ENCODE measurements at regions not wholly inside any gene's neighbourhood (a gene's known extent, or its start where the extent isn't known, plus 50 kb on each side); places are given as distances from the start of the nearest gene placed in this dataset.
A peak's percentile ranks its signal among the peaks of the same experiment; 100 is the strongest.

- no peak overlapping the region for H3K9ac ChIP-seq
- peaks cover 66% of the 10 kb centered on the region for H3K4me1 ChIP-seq
- H3F3A ChIP-seq (ENCODE audit: low read depth) = peaks cover 32% of the 10 kb centered on the region
- H2AFZ ChIP-seq (replicated peaks) = no peak overlapping the region
- H3K36me3 ChIP-seq = no peaks in the 10 kb centered on the region
- DNase-seq (ENCODE audit: low spot score) = no peak
- H3K27ac ChIP-seq = no peak overlapping the region
- H3K4me3 ChIP-seq = no peak overlapping the region
- H3K27me3 Mint-ChIP-seq (ENCODE audit: insufficient read depth, low read depth) = no peaks in the 10 kb centered on the region
- TF ChIP-seq CTCF (IDR thresholded peaks at IDR 0.05) (no peak), EZH2phosphoT487 (IDR thresholded peaks at IDR 0.05) (no peak), EZH2 (IDR thresholded peaks at IDR 0.05) (no peak)
- H3K9me3 Mint-ChIP-seq = no peaks in the 10 kb centered on the region
- no peaks in the 10 kb centered on the region for H3K9me3 ChIP-seq (ENCODE audit: low read depth)
- H4K20me1 ChIP-seq (ENCODE audit: low read depth) = peaks cover 82% of the 10 kb centered on the region
- H3K27ac Mint-ChIP-seq = no peak overlapping the region
- no peaks in the 10 kb centered on the region for H3K27me3 ChIP-seq
- H3K36me3 Mint-ChIP-seq = peaks cover 3% of the 10 kb centered on the region
- H3K4me1 Mint-ChIP-seq = peaks cover 70% of the 10 kb centered on the region
- H3K4me3 Mint-ChIP-seq = no peak overlapping the region
- no peaks in the 10 kb centered on the region for H3K79me2 ChIP-seq (ENCODE audit: low read depth)
- H3K4me2 ChIP-seq = no peak overlapping the region
These were observed 240.0 kb downstream of the LOXHD1 start for GRCh38 chr18:46416706-46417638.

GRCh38 chr18:46418663-46419260 lies 238.3 kb downstream of the LOXHD1 start:
- peaks cover 6% of the 10 kb centered on the region for H3K36me3 Mint-ChIP-seq
- H3F3A ChIP-seq (ENCODE audit: low read depth) = peaks cover 32% of the 10 kb centered on the region
- no peaks in the 10 kb centered on the region for H3K9me3 ChIP-seq (ENCODE audit: low read depth)
- H2AFZ ChIP-seq (replicated peaks) = no peak overlapping the region
- H3K4me3 Mint-ChIP-seq = no peak overlapping the region
- H3K79me2 ChIP-seq (ENCODE audit: low read depth) = no peaks in the 10 kb centered on the region
- H3K9ac ChIP-seq = no peak overlapping the region
- H3K36me3 ChIP-seq = no peaks in the 10 kb centered on the region
- H4K20me1 ChIP-seq (ENCODE audit: low read depth) = peaks cover 77% of the 10 kb centered on the region
- no peaks in the 10 kb centered on the region for H3K27me3 Mint-ChIP-seq (ENCODE audit: insufficient read depth, low read depth)
- no peak overlapping the region for H3K4me2 ChIP-seq
- H3K9me3 Mint-ChIP-seq = no peaks in the 10 kb centered on the region
- no peaks in the 10 kb centered on the region for H3K27me3 ChIP-seq
- no peak overlapping the region for H3K27ac ChIP-seq
- peaks cover 56% of the 10 kb centered on the region for H3K4me1 Mint-ChIP-seq
- no peak overlapping the region for H3K27ac Mint-ChIP-seq
- no peak for DNase-seq (ENCODE audit: low spot score)
- peaks cover 50% of the 10 kb centered on the region for H3K4me1 ChIP-seq
- no peak overlapping the region for H3K4me3 ChIP-seq
- no peak for TF ChIP-seq EZH2 (IDR thresholded peaks at IDR 0.05)
- no peak for TF ChIP-seq CTCF (IDR thresholded peaks at IDR 0.05)
- TF ChIP-seq EZH2phosphoT487 (IDR thresholded peaks at IDR 0.05) = no peak

- Histone ChIP-seq H2AFZ (replicated peaks) (no peak overlapping the region), H3K79me2 (ENCODE audit: low read depth) (no peaks in the 10 kb centered on the region), H3F3A (ENCODE audit: low read depth) (peaks cover 32% of the 10 kb centered on the region), H4K20me1 (ENCODE audit: low read depth) (peaks cover 77% of the 10 kb centered on the region), H3K4me1 (peaks cover 50% of the 10 kb centered on the region), H3K4me3 (no peak overlapping the region), H3K27me3 (no peaks in the 10 kb centered on the region), H3K4me2 (no peak overlapping the region), H3K27ac (no peak overlapping the region), H3K36me3 (no peaks in the 10 kb centered on the region), H3K9me3 (ENCODE audit: low read depth) (no peaks in the 10 kb centered on the region), H3K9ac (no peak overlapping the region)
- TF ChIP-seq EZH2phosphoT487 (IDR thresholded peaks at IDR 0.05) (no peak), CTCF (IDR thresholded peaks at IDR 0.05) (no peak), EZH2 (IDR thresholded peaks at IDR 0.05) (no peak)
- H3K4me1 Mint-ChIP-seq = peaks cover 56% of the 10 kb centered on the region
- peak; percentile 31 for DNase-seq (ENCODE audit: low spot score)
- no peaks in the 10 kb centered on the region for H3K27me3 Mint-ChIP-seq (ENCODE audit: insufficient read depth, low read depth)
- H3K9me3 Mint-ChIP-seq = no peaks in the 10 kb centered on the region
- H3K27ac Mint-ChIP-seq = peak overlapping the region; percentile 29
- H3K4me3 Mint-ChIP-seq = no peak overlapping the region
- peaks cover 6% of the 10 kb centered on the region for H3K36me3 Mint-ChIP-seq
These were observed 237.5 kb downstream of the LOXHD1 start for GRCh38 chr18:46419391-46420141.
